ENCODE measurements at regions not wholly inside any gene's neighbourhood (a gene's known extent, or its start where the extent isn't known, plus 50 kb on each side); places are given as distances from the start of the nearest gene placed in this dataset.

DNA sequence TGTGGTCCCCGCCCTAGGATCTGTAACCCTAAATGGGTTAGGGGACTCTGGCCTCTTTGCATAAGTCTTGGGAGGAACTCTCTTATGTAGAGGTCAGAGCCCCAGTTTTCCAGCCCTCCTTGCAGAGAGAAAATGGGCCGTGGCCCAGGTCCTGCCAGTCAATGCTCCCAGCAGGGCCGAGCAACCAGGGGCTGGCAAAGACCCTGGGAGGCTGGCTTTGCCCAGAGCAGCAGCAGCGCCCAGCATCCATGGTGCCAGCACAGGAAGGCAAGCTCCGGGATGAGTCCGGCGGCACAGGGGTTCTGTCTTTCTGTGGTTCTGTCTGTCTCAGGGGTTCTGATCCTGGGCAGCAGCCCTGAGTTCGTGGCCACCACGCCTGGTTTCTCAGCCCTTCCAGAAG is 684.8 kb downstream of the BRD1 start:
- no peak for DNase-seq

DNA sequence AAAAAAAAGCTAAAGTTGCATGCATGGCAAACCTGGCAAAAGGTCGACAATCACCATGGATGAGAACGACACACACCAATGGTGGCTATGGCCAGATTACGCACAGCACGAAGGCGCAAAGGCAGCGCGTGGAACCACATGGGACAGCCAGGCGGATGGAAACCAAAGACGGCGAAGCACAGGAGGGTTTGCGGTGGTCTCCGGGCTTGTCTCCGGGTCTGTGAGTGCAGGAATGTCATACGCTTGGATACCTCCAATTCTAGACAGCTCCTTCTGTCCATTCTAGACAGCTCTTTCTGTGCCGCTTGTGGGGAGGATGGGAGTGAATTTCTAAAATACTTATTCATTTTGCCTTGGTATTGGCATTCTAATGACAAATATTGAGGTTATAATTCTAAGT is 685.4 kb downstream of the BRD1 start:
- no peak for DNase-seq

DNA sequence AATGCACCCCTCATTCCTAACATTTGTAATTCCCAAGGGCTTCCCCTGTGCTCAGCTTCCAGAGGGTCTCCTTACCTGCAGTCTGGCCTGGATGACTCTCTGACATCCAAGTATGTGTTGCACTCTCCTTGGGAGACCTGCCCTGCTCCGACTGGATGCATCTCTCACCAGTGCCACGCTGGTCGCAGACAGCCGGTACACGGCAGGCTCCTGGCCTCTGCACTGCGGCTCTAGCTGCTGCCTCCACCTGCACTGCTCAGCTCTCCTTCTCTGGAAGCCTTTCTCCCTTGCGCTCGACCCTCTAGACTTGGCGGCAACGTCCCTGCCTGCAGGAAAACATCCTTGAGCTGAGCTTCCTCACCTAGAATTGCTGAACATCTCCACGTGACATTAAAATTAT is 685.9 kb downstream of the BRD1 start:
- DNase-seq, result no peak

DNA sequence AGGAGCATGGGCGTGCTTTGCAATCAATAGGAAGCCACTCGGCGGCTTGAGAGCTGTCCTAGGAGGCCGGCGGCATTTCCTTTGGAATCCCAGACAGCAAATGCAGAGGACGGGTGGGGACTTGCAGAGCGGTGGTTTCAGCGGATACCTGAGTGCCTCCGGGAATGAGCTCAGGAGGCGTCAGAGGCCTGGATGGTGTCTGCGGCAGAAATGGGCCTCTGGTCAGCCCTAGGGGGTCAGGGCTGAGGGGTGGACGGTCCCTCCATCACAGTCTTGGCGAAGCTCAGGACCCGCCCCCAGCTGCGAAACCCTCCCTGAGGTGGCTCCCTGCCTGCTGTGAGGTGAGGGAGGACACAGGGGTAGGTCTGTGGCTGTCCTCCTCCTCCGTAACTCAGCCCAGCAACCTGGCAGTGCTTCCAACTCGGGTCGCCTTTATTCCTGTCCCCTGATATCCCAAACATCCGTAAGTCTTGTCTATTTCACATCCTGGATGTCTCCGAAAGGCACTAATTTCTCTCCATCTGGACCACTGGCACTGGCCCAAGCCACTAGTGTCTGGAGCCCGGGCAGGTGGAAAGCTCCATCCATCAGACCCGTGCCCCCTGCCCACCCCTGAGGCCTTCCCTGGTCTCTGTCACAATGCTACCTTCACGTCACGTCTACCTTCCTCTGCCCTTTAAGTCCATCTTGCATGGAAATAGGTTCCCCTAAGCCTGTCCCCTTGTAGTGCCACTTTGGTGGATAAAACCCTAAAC is 686.6 kb downstream of the BRD1 start:
- DNase-seq, result no peak

DNA sequence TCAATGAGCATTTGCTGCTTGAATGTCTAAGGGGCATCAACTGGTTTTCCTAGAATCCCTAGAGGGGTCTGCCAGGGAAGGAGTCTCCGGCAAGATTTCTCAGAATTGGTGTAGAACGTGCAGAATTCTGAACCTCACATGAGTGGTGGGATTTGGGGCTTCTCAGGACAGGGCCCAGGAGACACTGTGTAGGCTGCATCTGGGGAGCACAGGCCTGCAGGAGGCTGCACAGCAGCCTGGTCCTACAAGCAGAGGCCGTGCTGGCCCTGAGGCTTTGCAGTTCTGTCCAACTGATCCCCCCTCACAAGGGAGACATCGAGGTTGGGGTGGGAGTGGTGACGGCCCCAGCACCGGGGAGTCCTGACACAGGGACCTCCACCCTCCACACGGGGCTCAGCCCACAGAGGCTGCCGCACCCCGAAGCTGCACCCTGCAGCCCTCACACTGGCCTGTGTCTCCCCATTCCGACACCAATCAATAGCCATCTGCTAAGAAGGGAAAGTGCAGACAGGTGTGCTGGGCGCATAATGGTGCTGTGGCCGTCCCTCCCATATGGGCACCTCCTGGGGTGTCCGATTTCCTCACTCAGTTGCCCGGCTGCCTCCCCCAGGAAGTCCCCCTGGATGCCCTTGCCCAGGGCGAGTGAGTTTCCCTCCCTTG is 688.1 kb downstream of the BRD1 start:
- no peak for DNase-seq

DNA sequence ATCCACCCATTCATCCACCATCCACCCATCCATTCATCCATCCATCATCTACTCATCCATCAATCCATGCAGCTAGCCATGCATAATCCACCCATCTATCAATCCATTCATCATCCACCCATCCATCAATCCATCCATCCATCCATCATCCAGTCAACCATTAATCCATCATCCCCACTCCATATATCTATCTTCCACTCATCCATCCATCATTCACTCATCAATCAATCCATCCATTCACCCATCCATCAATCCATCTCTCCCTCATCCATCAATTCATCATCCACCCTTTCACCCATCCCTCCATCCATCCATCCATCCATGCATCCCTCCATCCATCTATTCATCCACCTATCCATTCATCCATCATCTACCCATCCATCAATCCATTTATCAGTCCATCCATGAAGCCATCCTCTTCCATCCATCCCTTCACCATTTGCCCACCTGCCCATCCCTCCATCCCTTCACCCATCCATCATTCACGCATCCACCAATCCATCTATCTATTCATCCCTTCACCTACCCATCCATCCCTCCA is 689.4 kb downstream of the BRD1 start:
- DNase-seq, result no peak

DNA sequence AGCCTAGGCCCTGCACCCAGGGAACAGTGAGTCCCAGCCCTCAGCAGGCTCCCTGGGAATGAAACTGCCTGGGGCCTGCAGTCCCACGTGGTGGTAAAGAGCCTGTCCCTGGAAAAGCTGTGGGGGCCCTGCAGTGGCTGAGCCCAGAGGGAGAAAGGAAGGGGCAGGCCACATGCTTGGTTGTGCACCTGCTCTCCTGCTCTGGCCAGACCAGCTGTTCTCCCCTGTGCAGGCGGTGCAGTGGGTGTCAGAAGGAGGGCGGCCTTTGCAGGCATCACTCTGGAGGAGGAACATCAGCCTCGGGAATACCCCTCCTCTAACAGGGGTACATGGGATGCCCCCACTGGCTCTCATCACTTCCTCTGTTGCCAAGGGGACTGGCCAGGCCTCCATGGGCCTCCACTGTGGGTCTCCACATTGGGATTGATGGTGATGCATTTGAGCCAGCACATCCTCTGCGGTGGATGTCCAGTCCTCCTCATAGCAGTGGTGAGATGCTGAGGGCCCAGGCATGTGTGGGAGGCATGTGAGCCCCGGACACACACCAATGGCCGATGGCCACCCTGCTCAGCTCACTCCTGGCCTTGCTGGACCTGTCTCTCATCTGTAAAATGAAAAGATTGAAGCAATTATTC is 690.4 kb downstream of the BRD1 start:
- DNase-seq, result no peak

DNA sequence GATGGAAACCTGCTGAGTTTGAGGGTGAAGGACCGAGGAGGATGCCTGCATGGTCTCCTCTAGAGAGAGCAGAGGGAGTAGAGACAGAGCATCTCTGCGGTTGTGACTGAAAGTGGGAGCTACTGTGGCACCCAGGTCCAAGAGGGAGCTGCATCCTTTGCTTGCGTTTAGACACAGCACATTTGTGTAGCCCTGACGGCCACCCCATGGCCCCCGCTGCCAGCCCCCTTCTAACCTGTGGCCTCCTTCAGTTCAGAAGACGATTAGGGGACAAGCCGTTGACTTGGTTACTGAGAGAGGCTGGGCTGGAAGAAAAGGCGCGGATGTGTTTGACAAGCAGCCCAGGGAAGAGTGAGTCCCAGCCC is 690.9 kb downstream of the BRD1 start:
- DNase-seq, result no peak

DNA sequence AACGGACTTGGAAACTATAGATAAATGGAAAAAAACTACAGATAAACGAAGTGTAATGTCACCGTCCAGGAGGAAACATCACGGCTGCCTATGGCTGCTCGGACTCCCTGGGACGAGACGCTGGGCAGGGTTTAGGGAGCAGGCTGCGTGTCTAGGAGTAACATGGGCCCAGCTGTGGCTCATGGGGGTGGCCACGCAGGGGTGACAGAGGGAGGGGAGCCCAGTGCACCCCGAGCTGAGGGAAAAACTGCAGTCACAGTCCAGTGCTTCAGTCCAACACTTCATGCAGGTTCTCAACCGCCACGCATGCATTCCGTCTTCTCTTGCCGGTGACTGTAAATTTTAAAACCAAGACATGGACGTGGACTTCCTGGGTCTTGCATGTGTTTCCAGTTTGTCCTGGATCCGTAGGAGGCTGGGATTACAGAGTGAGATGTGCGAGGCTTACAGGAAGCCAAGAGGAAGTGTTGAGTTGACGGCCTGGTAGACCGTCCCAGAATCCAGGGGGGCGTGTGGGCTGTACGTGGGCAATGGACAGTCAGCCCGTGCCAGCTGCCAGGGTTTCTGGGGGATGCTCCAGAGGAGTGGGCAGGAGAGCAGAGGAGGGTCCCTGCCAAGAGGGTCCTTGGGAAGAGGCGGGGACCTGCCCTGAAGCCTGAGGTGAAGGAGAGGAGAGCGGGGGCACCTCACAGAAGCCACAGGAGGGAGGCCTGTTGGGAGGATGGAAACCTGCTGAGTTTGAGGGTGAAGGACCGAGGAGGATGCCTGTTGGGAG is 691.4 kb downstream of the BRD1 start:
- DNase-seq, result no peak

DNA sequence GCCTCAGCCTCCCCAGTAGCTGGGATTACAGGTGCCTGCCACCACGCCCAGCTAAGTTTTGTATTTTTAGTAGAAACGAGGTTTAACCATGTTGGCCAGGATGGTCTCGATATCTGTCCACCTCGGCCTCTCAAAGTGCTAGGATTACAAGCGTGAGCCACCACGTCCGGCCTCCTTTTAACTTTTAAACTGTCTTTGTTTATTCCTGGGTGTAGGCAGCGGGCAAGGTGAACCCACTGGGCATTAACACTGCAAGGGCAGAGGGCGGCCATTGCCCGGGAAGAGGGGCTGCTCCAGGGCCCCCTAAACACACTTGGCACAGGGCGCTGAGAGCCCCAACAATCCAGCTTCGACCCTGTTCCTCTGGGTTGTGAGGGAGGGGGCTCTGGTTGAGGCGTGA is 693.6 kb downstream of the BRD1 start:
- no peak for DNase-seq

DNA sequence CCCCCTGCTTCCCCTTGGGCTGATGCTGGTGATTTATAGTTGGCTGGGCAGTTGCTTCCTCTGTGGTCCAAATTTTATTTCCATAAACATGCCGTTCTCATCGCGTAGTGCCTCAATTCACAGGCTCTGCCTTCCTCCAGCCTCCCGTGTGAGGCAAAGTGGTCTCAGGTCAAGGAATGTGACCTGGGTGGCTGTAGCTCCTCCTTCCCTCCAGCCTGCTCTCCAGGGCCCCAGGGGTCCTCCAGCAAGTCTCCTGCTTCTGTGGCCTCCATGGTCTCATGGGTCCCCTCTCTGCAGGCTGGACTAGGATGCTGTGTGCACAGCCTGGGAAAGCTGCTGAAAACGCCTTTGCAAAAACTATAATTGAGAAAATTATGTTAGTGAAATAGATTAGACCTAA is 694.1 kb downstream of the BRD1 start:
- no peak for DNase-seq

DNA sequence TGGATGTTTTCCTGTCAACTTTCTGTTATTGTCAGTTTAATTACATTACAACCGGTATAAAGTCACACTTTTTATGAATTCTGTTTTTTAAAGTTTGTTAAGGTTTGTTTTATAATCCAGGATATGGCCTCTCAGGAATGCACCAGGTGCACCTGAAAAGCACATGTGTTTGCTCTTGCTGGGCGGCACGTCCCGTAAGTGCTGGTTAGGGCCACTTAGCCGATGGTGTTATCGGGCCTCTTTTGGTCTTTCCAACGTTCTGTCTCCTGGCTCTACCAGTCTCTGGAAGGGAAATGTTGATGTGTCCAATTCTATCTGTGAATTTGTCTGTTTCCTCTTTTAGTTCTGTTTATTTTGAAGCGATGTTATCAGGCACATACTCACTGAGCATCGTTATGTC is 695.7 kb downstream of the BRD1 start:
- DNase-seq, result no peak

DNA sequence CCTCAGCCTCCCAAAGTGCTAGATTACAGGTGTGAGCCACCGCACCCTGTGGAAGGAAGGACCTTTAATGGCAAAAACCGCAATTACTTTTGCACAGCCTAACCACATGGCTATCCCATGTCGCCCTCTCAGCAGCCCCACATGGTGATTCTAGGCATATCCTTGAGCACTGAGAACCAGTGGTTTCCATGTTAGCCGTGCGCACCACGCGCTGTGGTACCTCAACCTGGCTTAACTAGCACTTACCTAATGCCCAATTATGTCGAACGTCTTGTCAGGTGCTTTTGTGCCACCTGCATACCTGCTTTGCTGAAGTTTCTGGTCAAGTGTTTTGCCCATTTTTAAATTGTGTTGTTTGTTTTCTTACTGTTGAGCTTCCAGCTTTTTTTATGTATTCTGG is 697.9 kb downstream of the BRD1 start:
- DNase-seq, result no peak

DNA sequence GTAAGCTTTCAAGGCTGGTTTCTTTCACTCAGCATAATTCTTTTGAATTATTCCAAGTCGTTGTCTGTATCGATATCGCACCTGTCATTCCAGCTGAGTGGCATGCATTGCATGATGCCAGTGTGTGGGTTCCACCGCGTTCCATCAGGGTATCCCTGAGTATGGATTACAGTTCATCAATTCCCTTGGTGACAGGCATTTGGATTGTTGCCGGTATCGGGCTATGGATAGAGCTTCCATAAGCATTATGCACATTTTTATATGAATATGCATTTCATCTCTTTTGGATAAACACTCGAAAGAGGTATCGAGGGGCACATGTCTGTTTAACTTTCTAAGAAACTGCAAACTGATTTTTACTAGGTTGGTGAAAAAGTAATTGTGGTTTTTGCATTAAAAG is 698.8 kb downstream of the BRD1 start:
- no peak for DNase-seq

DNA sequence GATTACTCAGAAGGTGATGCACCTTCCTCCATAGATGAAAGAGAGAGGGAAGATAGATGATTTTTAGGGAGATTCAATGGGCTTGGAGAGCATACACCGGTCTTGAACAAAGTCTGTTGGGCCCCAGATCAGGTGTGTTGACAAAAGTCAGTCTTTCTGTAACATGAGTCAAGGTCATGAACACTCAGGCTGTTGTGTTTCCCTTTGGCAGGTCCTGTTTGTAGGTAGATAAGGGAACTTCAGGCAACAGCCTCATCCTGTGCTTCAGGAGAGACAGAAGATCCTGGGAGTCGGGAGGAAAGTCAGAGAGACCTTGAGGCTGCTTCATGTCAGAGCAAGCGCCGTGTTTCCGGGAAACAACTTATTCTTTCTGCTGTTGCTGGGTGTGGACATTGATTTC is 703.1 kb downstream of the BRD1 start:
- no peak for DNase-seq

DNA sequence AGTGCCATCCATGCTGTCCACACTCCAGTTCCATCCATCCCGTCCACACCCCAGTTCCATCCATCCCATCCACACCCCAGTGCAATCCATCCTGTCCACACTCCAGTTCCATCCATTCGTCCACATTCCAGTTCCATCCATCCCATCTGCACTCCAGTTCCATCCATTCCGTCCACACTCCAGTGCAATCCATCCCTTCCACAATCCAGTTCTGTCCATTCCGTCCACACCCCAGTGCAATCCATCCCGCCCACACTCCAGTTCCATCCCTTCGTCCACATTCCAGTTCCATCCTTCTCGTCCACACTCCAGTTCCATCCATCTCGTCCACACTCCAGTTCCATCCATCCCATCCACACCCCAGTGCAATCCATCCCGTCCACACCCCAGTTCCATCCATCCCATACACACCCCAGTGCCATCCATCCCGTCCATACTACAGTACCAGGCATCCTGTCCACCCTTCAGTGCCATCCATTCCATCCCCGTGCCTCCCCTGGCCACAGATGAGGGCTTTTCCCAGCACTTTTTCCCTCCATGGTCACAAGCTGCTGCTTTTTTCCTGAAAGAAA is 704.0 kb downstream of the BRD1 start:
- no peak for DNase-seq

DNA sequence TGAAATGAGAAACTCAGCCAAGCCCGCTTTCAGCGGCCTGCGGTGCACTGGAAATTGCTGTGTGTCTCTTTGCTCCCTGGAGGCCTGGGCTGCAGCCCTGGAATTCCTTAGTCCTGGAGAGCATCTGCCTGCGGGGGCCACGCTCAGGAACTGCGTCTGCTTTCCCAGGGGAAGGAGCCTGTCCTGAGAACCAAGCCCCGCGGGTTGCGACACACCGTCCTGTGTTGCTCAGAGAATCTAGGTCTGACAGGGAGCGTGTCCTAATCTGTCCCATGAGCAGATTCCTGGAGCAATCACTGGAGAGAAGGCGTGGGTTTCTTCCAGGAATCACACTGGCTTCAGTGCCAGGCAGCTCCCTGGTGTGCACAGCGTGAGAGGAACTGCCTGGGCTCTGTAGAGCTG is 708.1 kb downstream of the BRD1 start:
- DNase-seq, result no peak

DNA sequence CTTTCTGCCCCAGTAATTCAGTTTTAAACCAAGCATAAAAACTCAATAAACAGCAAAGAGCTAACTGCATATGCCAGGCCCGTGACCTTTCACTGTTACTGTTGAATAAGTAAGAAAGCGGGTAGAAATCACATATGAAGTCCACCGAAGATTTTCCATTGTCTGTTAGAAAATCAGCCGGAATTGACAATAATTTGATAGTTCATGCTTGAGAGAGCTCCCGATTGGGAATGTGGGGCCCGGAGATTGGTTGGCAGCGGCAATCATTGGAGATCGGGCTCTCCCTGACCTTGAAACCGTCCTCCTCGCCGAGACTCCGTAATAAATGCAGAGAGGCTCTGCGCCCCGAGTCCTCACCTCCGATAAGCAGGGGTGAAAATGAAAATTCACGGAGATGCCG is 709.6 kb downstream of the BRD1 start:
- DNase-seq, result no peak

DNA sequence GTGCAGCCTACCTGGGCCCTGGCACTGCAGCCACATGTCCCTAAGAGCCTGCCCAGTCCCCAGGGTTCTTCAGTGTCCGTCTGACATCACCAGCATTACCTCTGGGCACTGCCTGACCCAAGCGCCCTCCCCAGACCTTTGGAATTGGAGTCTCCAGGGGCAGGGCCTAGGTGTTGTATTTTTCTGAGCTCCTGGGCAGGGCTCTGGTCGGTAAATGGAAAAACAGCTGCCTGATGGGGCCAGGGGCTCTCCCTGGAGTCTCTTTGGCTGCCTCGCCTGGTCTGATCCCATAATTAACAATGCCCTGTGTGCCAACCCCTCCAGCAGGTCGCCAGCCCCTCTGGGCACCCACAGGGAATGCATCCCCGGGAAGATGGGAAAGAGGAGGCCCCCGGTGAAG is 710.2 kb downstream of the BRD1 start:
- DNase-seq, result no peak

DNA sequence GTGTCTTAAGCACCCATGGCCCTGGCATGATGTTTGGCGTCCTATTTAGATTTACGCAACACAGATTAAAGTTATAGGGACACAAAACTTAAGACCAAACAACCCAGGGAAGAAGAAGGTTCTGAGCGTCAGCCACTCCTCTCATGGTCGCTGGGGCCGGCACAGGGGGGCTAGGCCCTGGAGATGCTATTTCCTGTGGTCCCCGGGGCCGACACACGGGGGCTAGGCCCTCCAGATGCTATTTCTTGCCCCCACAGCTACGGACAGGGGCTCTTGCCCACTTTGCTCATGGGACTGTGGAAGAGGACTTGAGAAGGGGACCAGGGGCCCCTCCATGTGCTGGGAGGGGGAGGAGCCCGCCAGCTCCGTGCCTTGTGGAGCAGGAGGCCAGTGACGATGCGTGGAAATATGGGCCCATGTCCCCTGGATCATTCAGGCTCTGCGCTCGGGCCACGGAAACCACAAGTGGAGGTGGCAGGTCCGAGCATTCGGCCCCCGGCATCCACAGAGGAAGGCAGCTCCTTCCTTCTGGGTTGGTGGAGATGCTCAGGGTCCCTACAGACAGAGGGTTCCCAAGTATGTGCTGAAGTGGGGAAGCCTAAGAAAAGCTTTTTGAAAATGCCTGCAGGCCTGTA is 711.1 kb downstream of the BRD1 start:
- no peak for DNase-seq

DNA sequence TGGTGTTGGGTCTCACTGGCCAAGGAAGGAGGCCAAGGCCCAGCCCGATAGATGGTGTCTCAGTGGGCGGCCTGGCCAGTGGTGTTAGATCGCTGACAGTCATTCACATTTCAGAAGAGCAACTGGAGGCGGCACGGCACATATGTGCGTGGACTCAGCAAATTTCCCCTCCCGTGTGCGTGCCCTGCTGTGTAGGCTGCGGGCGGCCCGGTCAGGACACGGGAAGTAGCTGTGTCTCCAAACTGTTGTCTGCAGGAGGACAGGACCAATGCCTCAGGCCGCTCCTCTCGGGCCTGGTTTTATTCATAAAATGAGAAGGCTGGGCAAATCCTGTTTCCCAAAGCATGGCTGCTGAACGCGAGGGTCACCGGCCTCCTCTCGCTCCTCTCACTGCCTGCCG is 711.7 kb downstream of the BRD1 start:
- no peak for DNase-seq

DNA sequence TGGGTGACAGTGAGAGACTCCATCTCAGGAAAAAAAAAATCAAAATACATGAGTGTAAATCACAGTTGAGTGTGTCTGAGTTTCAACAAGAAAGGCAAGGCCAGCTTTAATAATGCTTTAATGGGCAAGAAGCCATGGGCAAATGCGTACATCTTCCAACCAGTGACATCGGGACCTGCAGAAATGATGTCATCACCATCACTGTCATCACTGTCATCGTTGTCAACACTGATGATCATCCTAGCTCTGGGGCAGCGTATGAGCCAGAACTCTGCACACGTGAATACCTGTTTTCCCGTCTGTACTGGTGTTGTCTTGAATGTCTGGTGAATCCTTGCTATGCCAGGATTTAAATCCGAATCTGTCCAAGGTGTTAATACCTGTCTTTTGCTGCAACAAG is 712.5 kb downstream of the BRD1 start:
- no peak for DNase-seq
